IPS-15b (cell line): ENCODE measurements at regions not wholly inside any gene's neighbourhood (a gene's known extent, or its start where the extent isn't known, plus 50 kb on each side); places are given as distances from the start of the nearest gene placed in this dataset.
"Not testable (repeated sequence)": the region's sequence is repeated elsewhere in the genome, so short reads cannot be mapped to it uniquely, and the experiment has no call there.

Experiments
- H3K27me3 ChIP-seq: one replicate; pipeline ENCODE4 v1.6.1; 2013; ENCODE audit warnings: low read length; ENCODE audit not compliant: control insufficient read depth, insufficient read depth
- H3K36me3 ChIP-seq: one replicate; pipeline ENCODE4 v1.6.1; 2013; ENCODE audit warnings: low read length; ENCODE audit not compliant: control insufficient read depth, insufficient read depth
- H3K4me1 ChIP-seq: one replicate; pipeline ENCODE4 v1.6.1; 2013; ENCODE audit warnings: mild to moderate bottlenecking, low read length; ENCODE audit not compliant: control insufficient read depth, insufficient read depth
- H3K4me3 ChIP-seq: one replicate; pipeline ENCODE4 v1.5.1; 2013; ENCODE audit warnings: low read depth, low read length
- H3K9ac ChIP-seq: one replicate; pipeline ENCODE4 v1.6.1; 2013; ENCODE audit warnings: low read depth, mild to moderate bottlenecking, low read length
- H3K9me3 ChIP-seq: one replicate; pipeline ENCODE4 v1.6.1; 2013; ENCODE audit warnings: mild to moderate bottlenecking, low read length; ENCODE audit not compliant: control insufficient read depth, insufficient read depth

DNA sequence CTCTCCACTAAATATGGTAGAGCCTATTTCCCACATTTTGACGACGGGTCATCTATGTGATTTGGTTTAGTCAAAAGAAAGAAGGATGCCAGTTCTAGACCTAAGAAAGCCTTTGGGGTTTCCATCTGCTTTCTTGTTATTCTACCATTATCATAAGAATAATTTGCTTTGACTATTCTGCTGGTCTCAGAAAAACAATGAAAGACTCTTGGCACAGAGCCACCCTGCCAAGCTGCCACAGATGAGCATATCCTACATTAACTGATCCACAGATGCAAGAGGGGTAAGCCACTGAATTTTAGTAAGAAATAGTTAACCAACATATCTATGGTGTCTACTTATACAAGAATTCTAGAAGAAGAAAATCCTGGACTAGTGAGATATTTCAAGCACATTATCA lies 158.6 kb upstream of the MAGI2 start:
- H3K4me1 ChIP-seq = no peaks in the 10 kb centered on the region
- H3K9me3 ChIP-seq = no peaks in the 10 kb centered on the region
- H3K36me3 ChIP-seq = no peaks in the 10 kb centered on the region
- no peaks in the 10 kb centered on the region for H3K27me3 ChIP-seq
- H3K4me3 ChIP-seq = no peak overlapping the region
- no peak overlapping the region for H3K9ac ChIP-seq

DNA sequence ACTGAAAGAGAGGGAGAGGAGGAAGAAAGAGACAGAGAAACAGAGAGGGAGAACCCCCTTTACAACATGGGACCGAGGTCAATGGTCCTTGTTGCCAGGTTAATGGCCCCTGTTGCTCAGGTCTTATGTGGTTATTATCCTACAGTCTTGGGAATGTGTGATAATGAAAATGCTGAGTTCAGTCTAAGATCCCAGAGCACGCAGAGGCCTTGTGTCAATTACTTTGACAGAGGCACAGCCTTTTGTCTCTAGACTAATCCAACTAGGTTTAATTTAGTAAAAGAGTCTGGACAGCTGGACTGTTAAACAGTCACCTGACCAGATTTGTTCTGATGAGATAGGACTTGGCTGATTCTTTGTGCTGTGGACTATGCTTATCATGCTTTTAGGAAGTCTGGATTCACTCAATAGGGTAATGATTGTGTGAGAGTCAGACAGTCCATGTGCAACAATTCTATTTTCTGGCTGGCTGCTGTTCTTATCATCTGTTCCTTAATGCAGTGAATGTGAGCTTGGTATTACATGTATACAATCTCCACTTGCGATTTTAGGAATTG lies 157.4 kb upstream of the MAGI2 start:
- Histone ChIP-seq H3K4me3 (no peak overlapping the region), H3K36me3 (no peaks in the 10 kb centered on the region), H3K4me1 (no peaks in the 10 kb centered on the region), H3K9ac (no peak overlapping the region), H3K27me3 (no peaks in the 10 kb centered on the region), H3K9me3 (no peaks in the 10 kb centered on the region)

DNA sequence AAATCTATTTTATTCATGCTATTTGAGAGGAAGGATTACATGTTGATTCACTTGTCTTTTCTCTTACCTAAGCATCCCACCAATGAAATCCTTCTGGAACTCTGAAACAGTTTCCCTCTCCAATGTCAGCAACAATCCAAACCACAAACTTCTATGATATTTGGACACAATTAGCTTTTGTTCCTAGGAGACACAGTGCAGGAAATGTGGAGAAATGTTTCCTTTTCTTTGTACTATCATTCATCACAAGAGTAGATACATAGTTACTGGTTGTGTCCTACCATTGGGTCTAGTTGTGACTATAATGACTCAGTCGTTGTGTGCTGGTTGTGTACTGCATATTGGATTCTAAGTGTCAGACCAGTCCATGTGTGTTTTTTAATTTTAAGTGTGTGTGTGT lies 156.8 kb upstream of the MAGI2 start:
- H3K27me3 ChIP-seq = no peaks in the 10 kb centered on the region
- H3K9me3 ChIP-seq = no peaks in the 10 kb centered on the region
- H3K4me3 ChIP-seq = no peak overlapping the region
- no peak overlapping the region for H3K9ac ChIP-seq
- no peaks in the 10 kb centered on the region for H3K4me1 ChIP-seq
- H3K36me3 ChIP-seq = no peaks in the 10 kb centered on the region

DNA sequence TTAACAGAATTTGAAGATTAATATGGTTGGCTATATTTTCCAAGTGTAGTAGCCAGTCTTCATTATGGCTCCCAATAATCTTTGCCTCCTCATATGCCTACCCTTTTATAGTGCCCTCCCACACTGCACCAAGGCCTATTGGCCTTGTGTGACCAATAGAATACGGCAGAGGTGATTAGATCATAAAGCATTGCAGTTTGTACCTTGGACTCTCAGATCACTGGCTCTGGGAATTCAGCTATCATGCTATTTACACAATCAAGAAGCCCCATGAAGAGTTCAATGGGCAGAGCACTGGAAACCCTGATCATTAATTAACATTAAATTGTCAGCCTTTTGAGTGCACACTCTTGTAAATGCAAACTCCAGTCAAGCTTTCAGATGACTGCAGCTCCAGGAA lies 154.5 kb upstream of the MAGI2 start:
- Histone ChIP-seq H3K4me1 (no peaks in the 10 kb centered on the region), H3K27me3 (no peaks in the 10 kb centered on the region), H3K9ac (no peak overlapping the region), H3K4me3 (no peak overlapping the region), H3K36me3 (no peaks in the 10 kb centered on the region), H3K9me3 (no peaks in the 10 kb centered on the region)

DNA sequence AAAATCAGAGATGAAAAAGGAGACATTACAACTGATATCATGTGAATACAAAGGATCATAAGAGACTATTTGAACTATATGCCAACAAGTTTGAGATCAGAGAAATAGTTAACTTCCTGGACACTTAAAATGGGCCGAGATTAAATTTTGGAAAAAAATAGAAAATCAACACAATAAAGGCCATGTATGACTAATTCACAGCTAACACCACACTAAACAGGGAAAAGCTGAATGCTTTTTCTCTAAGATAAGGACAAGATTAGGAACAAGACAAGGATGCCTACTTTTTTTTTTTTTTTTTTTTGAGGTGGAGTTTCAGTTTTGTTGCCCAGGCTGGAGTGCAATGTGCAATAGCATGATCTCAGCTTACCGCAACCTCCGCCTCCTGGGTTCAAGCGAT lies 151.4 kb upstream of the MAGI2 start:
- Histone ChIP-seq H3K36me3 (no peaks in the 10 kb centered on the region), H3K9me3 (no peaks in the 10 kb centered on the region), H3K9ac (no peak overlapping the region), H3K4me3 (no peak overlapping the region), H3K4me1 (no peaks in the 10 kb centered on the region), H3K27me3 (no peaks in the 10 kb centered on the region)

DNA sequence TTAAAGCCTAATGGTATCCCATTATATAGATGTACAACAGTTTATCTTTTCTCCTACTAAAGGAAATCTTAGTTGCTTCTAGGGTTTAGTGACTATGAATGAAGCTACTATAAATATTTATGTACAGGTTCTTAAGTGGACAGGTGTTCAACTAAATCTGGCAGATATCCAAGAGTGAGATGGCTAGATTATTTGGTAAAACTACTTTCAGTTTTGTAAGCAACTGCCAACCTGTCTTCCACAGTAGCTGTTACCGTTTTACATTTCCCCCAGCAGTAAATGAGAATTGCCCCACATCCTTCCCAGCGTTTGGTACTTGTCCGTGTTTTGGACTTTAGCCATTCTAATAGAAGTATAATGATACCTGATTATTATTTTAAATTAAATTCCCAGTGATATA lies 144.9 kb upstream of the MAGI2 start:
- no peaks in the 10 kb centered on the region for H3K4me1 ChIP-seq
- H3K9ac ChIP-seq = no peak overlapping the region
- no peaks in the 10 kb centered on the region for H3K36me3 ChIP-seq
- H3K27me3 ChIP-seq = no peaks in the 10 kb centered on the region
- no peaks in the 10 kb centered on the region for H3K9me3 ChIP-seq
- H3K4me3 ChIP-seq = no peak overlapping the region

DNA sequence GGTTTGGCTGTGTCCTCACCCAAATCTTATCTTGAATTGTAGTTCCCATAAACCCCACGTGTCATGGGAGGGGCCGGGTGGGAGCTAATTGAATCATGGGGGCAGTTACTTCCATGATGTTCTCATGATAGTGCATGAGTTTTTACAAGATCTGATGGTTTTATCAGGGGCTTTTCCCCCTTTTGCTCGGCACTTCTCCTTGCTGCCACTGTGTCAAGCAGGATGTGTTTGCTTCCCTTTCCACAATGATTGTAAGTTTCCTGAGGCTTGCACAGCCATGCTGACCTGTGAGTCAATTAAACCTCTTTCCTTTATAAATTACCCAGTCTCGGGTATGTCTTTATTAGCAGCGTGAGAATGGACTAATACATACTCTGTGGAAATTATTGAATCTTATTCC lies 141.2 kb upstream of the MAGI2 start:
- not testable (repeated sequence) for H3K4me1 ChIP-seq, H3K9me3 ChIP-seq, H3K27me3 ChIP-seq, H3K36me3 ChIP-seq, H3K9ac ChIP-seq, H3K4me3 ChIP-seq

DNA sequence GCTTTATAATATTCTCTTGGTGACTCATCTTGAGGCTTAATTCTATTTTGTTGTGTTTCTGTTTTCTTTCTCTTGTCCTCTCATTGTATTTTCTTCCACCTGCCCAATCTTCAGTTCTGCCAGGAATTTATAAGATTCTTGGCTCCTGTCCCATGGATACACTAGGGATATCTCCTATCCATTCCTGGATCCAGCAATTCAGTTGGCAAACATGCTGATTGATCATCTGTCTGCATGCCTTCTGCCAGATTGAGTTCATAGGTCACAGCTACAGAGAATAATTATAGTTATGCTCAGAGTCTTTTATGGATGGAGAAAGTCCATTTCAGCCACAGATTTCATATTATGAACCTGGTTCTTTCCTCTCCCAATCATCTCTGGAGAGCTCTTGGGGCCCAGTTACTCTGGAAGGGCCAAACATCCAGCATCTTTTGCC lies 140.4 kb upstream of the MAGI2 start:
- no peak overlapping the region for H3K9ac ChIP-seq
- no peaks in the 10 kb centered on the region for H3K27me3 ChIP-seq
- no peaks in the 10 kb centered on the region for H3K9me3 ChIP-seq
- no peak overlapping the region for H3K4me3 ChIP-seq
- H3K36me3 ChIP-seq = no peaks in the 10 kb centered on the region
- no peaks in the 10 kb centered on the region for H3K4me1 ChIP-seq

DNA sequence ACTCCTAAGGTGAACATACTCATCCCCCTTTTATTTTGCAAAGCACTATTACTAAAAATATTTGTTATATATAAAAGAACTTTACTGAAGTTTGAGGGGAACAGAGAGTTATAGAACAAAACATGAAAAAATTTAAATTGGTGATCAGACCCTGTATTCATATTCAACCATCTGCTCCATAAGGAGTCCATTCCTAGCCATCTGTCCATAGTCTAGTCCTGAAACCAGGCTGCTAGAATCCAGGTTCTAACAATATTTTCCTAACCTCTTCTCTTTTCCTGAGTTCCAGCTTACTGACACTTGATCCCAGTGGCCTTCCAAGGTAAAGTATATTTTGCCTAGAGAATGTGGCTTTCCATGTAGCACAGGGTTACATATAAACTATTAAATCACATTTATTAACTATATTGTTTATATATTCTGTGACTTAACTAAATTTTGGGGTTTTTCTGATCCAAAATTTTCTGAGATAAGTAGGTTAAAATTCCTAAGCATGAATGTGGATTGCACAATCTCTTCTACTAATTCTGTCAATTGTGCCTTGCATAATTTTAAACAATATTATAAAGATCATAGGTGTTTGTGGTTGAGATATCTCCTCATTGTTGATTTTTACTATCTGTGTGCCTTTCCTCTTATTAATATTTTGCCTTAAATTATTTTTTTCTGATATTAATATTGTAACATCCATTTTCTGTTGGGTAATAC lies 137.6 kb upstream of the MAGI2 start:
- no peak overlapping the region for H3K9ac ChIP-seq
- H3K4me3 ChIP-seq = no peak overlapping the region
- H3K36me3 ChIP-seq = no peaks in the 10 kb centered on the region
- H3K4me1 ChIP-seq = no peaks in the 10 kb centered on the region
- H3K9me3 ChIP-seq = no peaks in the 10 kb centered on the region
- H3K27me3 ChIP-seq = no peaks in the 10 kb centered on the region

DNA sequence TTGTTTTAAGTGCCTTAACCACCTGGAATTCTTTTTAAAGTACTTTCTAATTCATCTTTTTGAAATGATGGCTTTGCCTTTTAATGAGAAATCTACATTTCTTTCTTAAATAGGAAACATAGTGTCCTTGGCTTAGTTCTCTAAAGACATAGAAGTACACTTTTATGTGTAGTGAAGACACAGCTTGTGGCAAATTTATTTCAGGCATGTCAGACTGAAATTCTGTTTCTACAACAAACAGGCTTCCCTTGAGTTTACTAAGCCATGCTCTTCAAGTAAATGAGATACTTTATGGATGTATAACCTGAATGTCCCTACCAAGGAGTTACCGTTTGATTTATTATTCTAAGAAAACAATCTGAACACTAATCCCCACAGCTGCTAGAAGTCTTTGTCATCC lies 136.9 kb upstream of the MAGI2 start:
- no peak overlapping the region for H3K4me3 ChIP-seq
- no peaks in the 10 kb centered on the region for H3K27me3 ChIP-seq
- no peaks in the 10 kb centered on the region for H3K36me3 ChIP-seq

DNA sequence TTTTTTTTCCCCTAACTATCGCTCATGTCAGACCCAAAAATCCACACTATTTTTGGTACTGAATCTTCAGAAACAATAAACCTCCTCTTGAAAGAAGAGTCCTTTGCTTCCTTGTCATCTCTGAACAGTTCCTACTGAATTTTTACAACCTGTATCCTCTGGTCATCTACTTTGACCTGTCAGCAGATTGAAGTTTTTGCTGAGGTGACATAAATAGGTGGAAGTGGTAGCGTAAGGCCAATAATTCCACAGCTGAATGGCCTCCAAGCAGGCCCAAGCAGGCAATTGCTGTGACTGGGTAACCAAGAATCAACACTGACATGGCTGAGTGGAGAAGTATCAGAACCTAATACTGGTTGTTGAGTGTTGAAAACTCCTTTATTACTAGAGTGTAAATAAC lies 117.4 kb upstream of the MAGI2 start:
- Histone ChIP-seq H3K4me1 (no peaks in the 10 kb centered on the region), H3K9me3 (no peaks in the 10 kb centered on the region), H3K9ac (no peak overlapping the region), H3K27me3 (no peaks in the 10 kb centered on the region), H3K4me3 (no peak overlapping the region), H3K36me3 (no peaks in the 10 kb centered on the region)

More for the DNA sequence above, 136.9 kb upstream of the MAGI2 start:
- Histone ChIP-seq H3K9ac (no peak overlapping the region), H3K9me3 (no peaks in the 10 kb centered on the region), H3K4me1 (no peaks in the 10 kb centered on the region)

DNA sequence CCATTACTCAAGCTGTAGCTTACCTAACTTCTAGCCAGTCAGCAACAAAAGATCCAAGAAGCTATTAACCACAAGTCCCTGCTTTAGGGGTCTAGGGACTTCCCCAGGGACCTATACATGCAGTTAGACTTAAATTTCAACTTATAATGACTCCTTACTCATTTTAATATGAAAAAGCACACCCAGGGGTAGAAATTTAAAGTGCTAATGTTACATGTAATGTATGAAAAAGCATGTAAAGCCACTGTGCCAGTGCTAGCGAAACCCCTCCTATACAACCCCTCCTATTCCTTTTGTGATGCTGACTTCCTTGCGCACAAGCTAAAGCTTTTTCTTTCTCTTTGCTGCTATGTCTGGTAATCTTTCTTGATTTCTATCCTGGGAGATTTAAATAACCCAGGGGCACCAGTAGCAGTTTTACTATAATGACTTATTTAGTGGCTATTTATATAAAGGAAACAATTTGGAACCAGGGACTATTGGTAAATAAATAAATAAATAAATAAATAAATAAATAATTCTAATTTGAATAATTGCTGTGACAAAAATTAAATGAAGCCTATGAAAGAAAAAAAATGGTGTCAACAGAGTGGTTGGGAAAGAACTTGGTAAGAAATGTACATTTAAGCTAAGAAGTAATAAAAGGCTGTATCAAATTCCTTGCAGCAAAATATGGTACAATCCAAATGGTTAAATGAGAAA lies 110.5 kb upstream of the MAGI2 start:
- no peak overlapping the region for H3K4me3 ChIP-seq
- no peak overlapping the region for H3K9ac ChIP-seq
- H3K4me1 ChIP-seq = no peaks in the 10 kb centered on the region
- H3K9me3 ChIP-seq = no peaks in the 10 kb centered on the region
- H3K27me3 ChIP-seq = no peaks in the 10 kb centered on the region
- no peaks in the 10 kb centered on the region for H3K36me3 ChIP-seq
